ENCODE measurements at regions not wholly inside any gene's neighbourhood (a gene's known extent, or its start where the extent isn't known, plus 50 kb on each side); places are given as distances from the start of the nearest gene placed in this dataset.

DNA sequence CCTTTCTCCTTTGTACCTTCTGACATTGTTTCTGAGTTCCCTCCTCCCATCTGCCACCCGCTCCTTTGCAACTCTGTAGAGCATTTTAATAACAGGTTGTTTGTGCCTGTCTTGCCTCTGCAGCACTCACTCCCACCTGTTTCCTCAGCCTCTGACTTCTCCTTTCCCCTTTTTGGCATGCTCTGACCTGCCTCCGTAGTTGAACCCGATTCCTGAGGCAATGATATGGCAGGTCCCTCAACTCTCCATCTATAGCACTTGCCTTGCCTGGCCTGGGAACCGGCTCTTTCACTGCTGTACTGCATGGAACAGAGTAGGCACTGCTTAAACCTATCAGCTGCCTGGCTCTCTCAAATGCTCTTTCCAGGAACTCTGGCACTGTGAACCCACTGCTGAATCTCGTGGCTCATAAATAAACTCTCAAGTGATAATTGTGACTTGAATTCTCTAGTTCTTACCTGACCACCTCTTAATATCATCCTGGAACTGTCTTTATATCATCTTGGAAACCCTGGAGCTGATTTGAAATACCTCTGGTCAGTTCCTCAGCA is 50.3 kb downstream of the UTRN start:
- in situ Hi-C loops (cut with MboI; ENCODE audit: low pct_unique_long_range_greater_than_20kb, low sequenced_read_pairs): no loop called here
- DNase-seq: peak; percentile 86

DNA sequence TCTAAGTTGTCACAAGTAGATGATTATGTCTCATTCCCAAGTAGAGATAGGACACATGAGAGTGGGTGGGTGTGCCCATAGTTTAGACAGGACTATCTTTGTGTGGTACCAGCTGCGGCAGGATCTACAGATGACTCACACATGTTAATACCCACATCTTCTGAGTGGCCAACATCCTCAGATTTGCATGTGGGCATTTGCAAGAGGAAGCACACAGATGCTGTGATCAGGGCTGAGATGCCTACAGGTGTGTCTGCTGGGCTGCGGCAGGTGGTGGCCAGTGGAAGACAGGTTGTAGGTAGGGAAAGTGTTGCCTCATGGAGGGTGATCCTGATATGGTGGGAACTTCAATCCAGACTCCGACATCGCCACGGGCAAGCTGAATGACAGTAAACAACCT is 50.8 kb downstream of the UTRN start:
- in situ Hi-C loops (cut with MboI; ENCODE audit: low pct_unique_long_range_greater_than_20kb, low sequenced_read_pairs): no loop called here

DNA sequence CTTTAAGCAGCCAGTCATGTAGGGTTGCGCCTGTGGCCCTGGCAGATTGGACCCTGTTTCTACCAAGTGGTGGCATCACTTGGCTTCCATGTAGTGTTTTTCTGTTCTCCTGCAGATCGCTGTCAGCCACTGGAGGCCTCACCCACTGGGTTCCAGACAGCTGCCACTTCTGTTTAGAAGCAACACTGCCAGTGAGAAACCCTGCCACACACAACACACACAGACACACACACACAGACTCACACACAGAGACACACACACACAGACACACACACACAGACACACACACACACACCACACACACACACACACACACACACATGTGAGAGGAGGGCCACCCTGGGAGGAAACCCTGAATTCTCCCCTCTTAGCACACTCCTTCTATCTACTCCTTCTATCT is 51.8 kb downstream of the UTRN start:
- in situ Hi-C loops (cut with MboI; ENCODE audit: low pct_unique_long_range_greater_than_20kb, low sequenced_read_pairs): no loop called here
- no peak for DNase-seq

More for the DNA sequence above, 50.8 kb downstream of the UTRN start:
- DNase-seq: no peak

DNA sequence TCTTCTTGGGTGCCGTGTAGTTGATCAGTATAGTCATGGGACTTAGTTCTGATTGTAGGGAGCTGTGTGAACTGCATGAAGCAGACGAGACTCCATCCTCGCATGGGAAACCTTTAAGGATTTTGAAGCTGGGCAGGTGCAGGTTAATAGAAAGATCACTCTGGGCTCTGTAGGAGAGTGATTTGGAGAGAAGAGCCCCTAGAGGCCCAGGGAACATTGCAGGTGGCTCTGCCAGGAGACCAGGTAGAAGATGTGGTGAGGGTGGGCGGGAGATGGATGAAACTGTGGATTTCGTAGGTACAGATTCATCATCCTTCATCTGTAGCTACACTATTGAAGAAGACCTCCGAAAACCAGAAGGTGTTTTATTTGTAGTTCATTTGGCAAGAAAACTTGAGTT is 53.3 kb downstream of the UTRN start:
- no peak for DNase-seq
- in situ Hi-C loops (cut with MboI; ENCODE audit: low pct_unique_long_range_greater_than_20kb, low sequenced_read_pairs): no loop called here

DNA sequence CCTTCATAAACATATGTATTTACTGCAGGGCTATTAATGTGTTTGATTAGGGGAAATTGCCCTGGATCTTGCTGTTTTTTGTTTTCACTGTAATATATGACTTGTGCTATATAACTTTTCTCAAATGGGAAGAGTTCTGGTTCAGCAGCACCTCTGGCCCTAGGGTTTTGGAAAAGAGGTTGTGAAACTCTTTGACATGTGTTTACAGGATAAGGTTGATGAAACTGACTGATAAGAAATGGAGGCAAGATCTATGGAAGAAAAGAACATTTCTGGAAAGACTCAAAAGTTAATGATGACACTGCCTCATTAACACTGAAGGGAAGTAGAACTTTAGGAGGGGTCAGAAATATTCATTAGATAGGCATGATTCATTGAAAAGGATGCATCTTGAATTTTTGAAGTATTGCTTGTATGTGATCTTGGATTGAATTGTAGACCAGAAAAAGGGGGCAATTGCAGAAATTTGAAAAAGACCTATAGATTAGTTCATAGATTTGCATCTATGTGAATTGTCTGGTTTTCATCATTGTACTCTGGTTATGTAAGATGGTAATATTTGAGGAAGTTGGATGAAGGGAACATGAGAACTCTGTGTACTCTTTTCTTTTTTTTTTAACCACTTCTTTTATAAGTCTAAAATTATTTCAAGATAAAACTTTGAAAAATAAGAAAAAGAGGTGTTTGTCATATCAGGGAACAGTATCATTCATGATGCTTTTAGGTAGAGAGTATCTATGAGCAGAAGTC is 54.0 kb downstream of the UTRN start:
- peak; percentile 46 for DNase-seq
- in situ Hi-C loops (cut with MboI; ENCODE audit: low pct_unique_long_range_greater_than_20kb, low sequenced_read_pairs): no loop called here

DNA sequence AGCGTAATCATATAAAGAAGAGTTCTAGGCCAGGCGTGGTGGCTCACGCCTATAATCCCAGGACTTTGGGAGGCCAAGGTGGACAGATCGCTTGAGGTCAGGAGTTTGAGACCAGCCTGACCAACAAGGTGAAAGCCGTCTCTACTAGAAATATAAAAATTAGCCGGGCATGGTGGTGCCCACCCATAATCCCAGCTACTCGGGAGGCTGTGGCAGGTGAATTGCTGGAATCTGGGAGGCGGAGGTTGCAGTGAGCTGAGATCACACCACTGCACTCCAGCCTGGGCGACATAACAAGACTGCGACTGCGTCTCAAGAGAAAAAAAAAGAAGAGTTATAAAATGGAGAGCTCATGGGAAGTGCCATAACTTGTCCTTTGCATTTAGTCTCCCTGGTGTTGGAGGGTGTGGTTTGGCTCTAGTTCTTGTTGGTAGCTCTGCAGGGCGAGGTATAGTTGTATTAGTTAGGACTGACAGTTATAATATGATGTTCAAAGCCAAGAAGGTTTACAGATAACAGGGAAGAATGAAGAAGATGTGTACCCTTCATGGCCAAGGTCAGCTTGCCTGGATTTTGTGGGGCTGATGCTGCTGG is 54.8 kb downstream of the UTRN start:
- in situ Hi-C loops (cut with MboI; ENCODE audit: low pct_unique_long_range_greater_than_20kb, low sequenced_read_pairs): no loop called here
- no peak for DNase-seq

DNA sequence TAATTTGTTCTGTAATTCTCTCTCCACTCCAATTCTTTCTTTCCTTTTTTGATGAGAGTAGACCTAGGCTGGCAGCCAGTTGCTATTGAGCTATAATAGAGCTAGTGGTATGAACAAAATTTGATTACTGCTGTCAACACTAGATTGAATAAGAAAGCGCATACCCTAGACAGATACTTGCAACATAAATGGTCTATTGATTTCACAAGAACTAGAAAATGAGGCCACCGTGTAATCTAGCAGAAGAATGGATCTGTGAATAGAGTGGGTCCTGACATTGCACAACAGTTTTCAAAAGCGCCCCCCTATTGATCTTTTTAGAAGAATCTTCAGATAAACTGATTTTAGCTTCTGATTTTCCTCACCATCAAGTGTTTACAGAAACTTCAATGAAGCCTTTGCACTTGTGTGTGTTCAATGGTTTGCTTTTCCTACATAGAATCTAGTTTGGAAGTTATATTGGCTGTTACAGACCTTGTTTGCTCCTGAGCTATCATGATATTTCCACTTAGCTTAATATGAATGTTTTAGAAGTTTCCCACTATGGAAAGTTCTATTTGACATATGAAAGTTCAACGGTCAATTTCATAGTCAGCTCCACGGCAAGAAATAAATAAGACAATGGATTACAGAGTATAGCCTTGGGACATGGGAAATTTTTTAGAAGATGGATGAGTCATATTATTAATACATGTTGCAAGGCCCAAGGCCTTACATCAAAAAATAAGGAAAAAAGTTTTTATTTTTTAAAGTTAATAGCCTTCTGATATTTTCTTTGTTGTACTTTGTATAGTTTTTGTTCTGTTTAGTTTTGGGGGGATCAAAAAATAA is 55.6 kb downstream of the UTRN start:
- DNase-seq: no peak
- in situ Hi-C loops (cut with MboI; ENCODE audit: low pct_unique_long_range_greater_than_20kb, low sequenced_read_pairs): no loop called here

DNA sequence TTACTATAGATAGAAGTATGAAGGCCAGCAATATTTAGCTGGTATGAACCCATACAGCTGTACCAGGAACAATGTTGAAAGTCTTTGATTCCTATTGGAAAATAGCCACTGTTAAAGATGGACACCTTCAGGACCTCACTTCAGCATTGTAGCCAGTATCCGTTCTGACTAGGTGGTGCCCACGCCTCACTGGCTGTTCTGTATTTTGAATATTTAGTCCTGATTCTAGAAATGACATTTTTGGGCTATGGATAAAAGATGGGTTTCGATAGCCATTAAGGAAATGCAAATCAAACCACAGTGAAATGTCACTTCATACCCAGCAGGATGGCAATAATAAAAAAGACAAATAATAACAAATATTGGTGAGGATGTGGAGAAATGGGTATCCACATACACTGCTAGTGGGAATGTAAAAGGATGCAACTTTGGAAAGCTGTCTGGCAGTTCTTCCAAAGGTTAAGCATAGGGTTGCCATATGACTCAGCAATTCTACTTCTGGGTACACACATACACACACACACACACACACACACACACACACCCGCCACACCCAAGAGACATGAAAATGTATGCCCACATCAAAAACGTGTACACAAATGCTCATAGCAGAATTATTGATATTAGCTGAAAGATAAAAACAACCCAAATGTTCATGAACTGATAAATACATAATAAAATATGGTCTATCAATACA is 56.8 kb downstream of the UTRN start:
- DNase-seq: no peak
- in situ Hi-C loops (cut with MboI; ENCODE audit: low pct_unique_long_range_greater_than_20kb, low sequenced_read_pairs): no loop called here

DNA sequence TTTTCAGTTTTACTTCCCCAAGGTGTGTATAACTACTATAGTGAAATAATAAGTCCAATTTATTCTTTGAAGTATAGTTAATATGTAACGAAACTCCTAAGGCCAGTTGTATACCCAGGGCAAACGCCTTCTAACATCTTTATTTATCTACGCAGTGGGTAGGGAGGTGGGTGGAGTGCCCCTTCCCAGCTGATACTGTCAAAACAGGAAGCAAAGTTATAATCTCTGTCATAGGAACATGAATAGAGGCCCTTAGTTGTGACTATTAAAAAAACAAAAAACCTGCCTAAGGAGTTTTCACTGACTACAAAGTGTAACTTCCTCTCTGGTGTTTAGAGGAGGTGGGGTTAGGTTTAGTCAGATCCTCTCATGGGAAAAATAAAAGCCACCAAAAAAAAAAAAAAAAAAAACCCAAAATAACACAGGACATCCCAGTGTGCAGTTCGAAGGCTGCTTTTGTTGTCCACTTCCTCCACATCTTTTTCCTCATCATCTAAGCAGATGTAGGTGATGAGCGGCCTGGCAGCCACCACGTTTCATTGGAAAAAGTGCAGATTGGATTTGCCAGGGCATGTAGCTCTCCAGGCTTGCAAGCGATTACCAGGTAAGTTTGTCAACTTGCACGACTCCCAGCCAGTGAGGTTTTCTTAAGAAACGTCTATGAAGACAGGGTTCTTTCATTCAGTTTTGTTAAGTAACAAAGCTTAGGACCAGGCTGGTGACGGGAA is 58.7 kb downstream of the UTRN start:
- in situ Hi-C loops (cut with MboI; ENCODE audit: low pct_unique_long_range_greater_than_20kb, low sequenced_read_pairs): no loop called here
- peak; percentile 94 for DNase-seq

DNA sequence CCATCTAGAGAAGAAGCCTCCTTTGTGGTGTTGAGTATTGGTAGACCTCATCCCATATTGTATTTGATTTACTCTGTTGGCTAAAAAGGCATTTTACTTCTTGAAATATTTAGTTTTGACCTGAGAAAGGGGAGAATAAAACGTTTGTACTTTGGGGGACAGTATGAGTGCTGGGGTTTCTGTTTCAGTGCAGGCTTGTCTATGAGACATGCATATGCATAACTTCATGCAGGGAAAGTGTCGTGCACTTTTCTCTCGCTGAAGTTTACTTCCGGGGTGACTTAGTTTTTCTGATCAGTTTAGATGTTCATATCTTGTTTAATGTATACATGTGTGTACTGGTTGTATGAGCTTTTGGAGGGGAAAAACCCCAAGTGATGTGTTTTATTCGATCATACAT is 59.5 kb downstream of the UTRN start:
- in situ Hi-C loops (cut with MboI; ENCODE audit: low pct_unique_long_range_greater_than_20kb, low sequenced_read_pairs): no loop called here
- DNase-seq: no peak

DNA sequence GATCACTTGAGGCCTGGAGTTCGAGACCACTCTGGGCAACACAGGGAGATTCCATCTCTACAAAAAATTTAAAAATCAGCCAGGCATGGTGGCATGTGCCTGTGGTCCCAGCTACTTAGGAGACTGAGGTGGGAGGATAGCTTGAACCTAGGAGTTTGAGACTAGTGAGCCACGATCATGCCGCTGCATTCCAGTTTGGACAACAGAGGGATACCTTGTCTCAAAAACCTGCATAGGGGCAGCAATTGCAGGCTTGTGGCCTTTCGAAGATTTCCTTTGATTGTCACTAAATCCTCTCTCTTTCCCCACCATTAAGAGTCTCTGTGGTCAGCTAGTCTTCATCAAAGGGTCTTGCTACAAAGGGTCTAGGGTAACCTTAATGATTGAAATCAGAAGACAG is 60.3 kb downstream of the UTRN start:
- in situ Hi-C loops (cut with MboI; ENCODE audit: low pct_unique_long_range_greater_than_20kb, low sequenced_read_pairs): no loop called here
- DNase-seq: no peak

DNA sequence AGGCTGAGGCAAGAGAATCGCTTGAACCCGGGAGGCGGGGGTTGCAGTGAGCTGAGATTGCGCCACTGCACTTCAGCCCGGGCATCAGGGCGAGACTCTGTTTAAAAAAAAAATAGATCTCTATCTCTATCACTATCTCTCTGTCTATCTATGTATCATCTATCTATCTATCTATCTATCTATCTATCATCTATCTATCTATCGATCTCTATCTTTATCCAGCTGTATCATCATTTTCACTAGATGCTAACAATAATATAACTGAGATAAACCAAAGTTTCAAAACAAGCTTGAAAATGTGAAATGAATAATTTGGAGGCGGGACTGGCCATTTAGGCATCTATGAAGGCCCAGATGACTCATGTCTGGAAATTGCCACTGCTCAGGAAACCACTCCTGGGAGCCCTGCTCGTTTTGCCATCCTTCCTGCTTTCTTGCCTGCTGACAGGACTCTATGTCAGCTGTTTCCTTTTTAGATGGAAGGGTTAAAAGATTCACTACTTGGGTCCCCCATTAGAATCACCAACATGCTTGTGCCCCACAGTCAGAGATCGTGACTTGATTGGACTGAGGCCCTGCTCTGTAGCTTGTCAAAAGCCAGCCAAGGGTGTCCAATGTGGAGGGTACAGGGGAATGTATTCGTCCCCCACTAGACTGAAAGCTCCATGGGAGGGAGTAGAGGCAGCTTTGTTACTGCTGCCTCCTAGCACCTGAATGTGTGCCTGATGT is 61.7 kb downstream of the UTRN start:
- peak; percentile 54 for DNase-seq
- in situ Hi-C loops (cut with MboI; ENCODE audit: low pct_unique_long_range_greater_than_20kb, low sequenced_read_pairs): no loop called here

DNA sequence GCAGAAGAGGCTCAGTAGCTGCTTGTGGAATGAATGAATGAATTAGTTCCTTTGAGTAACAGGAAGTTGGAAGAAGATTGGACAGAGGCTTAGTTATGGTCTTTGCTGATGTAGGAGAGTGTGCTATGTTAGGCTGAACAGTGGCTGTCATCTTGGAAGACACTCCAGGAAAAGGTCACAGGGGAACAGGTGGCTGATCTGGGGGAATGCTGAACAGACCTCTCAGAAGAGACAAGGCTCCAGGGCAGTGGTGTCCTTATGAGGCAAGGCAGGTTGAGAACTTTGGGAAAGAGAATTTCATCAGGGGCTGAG is 62.3 kb downstream of the UTRN start:
- in situ Hi-C loops (cut with MboI; ENCODE audit: low pct_unique_long_range_greater_than_20kb, low sequenced_read_pairs): no loop called here
- DNase-seq: no peak

DNA sequence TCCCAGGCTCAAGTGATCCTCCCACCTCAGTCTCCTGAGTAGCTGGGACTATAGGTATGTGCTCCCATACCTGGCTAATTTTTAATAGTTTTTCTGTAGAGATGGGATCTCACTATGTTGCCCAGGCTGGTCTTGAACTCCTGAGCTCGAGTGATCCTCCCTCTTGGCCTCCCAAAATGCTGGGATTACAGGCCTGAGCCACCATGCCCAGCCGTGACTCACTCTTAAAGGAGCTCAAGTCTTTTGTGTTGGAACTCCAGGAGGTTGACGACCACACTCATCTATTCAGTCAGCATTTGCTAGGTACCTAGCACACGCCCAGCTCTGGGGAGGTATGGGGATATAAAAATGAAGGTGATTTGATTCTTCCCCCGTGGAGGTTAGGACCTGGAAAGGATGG is 62.8 kb downstream of the UTRN start:
- DNase-seq: no peak
- in situ Hi-C loops (cut with MboI; ENCODE audit: low pct_unique_long_range_greater_than_20kb, low sequenced_read_pairs): no loop called here

DNA sequence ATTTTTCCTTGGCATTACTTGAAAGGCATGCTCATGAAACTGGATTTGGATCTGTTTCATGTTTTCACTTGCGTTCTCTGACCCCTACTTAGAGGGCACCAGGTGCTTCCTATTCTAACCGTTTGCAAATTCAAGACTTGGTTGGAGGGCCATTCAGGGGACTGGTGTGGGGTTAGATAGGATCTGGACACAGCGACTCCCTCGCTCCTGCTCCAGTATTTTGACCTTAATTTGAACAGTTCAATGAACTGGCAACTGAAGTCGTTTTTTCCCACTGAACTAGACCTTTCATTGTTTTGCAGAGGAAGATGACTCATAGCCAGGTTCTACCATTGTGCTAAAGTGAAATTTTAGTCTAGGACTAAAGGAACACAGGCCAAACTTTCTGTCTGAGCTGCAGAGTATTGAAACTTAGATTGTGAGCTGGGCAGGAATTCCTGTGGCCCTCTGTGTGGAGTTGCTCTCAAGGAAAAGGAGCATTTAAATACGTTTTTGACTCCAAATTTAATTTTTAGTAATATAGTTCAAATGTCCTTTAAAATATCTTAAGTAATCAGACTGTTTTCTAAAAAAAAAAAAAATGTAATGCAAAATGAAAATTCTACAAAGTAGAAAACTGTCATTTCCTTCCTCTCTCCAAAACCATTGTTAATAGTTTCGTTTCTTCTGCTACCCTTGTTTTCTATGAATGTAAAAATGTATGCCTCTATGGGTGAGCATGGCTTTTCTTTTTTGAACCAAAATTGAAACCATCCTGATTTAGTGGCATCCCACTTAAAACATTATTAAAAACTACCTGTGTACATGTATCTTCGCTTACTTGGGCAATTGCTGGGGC is 64.8 kb downstream of the UTRN start:
- in situ Hi-C loops (cut with MboI; ENCODE audit: low pct_unique_long_range_greater_than_20kb, low sequenced_read_pairs): no loop called here
- DNase-seq: peak; percentile 86

DNA sequence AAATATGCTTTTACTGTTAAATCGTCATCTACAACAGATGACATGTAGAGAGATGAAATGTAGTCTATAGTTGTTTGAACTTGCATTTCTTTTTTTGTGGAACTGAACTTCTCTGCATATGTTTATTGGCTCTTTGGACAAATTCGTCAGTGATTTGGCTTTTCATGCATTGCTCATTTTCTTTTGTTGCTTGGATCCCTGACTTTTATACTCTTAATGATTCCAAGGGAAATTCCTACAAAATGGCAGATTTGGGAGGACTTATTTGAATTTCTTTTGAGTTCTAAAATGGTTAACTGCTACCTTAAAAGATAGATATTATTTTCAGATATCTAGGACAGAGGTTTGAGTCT is 65.4 kb downstream of the UTRN start:
- in situ Hi-C loops (cut with MboI; ENCODE audit: low pct_unique_long_range_greater_than_20kb, low sequenced_read_pairs): no loop called here
- DNase-seq: no peak

DNA sequence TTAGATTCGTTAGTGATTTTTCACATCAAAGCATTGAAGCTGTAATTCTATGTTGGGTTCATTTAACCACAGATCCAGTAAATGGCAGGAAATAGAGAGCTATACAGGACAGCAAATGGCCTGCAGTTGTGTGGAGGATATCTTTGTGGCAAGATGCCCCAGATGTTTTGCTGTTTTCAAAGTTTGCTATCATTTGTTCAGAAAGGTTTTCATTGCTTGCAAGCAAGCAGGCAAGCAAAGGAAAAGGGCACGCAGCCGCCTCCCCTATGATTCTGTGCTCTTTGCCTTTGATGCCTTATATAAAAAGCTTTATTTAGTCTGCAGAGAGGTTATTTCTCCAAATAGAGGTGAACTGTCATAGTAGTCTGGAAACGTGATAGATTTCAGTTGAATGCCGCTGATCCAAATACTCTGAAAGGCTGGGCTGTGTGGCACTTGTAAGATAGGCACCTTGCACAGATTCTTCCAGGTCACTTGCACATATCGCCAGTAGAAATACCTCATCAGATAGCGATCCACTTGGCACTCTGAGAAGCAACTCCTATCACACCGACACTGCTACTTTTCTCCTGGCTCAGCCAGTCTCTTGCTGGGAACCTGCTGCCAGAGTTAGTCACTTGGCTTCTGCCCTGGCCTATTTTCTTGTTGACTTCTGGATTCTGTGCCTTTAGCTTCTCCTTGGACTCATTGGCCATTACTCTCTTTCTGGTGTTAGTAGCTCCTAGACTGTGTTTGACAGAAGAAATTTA is 66.4 kb downstream of the UTRN start:
- DNase-seq: peak; percentile 39
- in situ Hi-C loops (cut with MboI; ENCODE audit: low pct_unique_long_range_greater_than_20kb, low sequenced_read_pairs): no loop called here
